ENCODE measurements at regions not wholly inside any gene's neighbourhood (a gene's known extent, or its start where the extent isn't known, plus 50 kb on each side); places are given as distances from the start of the nearest gene placed in this dataset.

DNA sequence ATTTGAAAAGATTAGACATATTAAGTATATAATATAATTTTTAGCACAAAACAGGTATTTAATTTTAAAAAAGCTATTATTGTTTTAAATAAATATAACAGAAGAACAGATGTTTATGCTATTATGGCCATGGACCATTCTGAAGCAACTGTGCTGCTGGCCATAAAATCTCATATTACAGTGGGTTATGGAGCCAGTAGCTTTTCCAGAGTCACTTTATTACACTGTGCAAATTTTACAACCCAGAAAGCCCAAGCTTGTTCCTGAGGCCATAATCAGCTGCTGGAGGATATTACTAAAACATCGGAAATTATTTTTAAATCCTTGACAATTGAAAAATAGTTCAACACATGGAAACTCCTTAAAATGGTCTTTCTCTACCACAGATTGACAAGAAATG lies 557.3 kb upstream of the KCNMB2 start (continued):
- TF ChIP-seq SIX5 (IDR thresholded peaks at IDR 0.05; ENCODE audit: low read depth, low read length): no peak
- TF ChIP-seq, protein P1, sequence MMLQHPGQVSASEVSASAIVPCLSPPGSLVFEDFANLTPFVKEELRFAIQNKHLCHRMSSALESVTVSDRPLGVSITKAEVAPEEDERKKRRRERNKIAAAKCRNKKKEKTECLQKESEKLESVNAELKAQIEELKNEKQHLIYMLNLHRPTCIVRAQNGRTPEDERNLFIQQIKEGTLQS (IDR thresholded peaks at IDR 0.05; ENCODE audit: insufficient read depth, low read depth, low read length): no peak
- no peak for TF ChIP-seq GABPA (IDR thresholded peaks at IDR 0.05; ENCODE audit: borderline replicate concordance, insufficient read depth, low read length)
- TF ChIP-seq HDAC2 (IDR thresholded peaks at IDR 0.05; ENCODE audit: borderline replicate concordance in 1 of 2, low read depth in 2 of 2, low read length in 2 of 2): no peak
- TF ChIP-seq JUN (IDR thresholded peaks at IDR 0.05; ENCODE audit: low read depth, low read length): no peak
- no peak for TF ChIP-seq NANOG (IDR thresholded peaks at IDR 0.05; ENCODE audit: insufficient read depth, low read depth, low read length, poor library complexity, severe bottlenecking)
